ENCODE measurements at regions not wholly inside any gene's neighbourhood (a gene's known extent, or its start where the extent isn't known, plus 50 kb on each side); places are given as distances from the start of the nearest gene placed in this dataset.
"Not testable (repeated sequence)": the region's sequence is repeated elsewhere in the genome, so short reads cannot be mapped to it uniquely, and the experiment has no call there.

GRCh38 chr19:28575816-28576215 lies 637.1 kb downstream of the UQCRFS1 start:
- H3K27me3 Mint-ChIP-seq (ENCODE audit: unreplicated experiment), result peaks cover 8% of the 10 kb centered on the region
- no peaks in the 10 kb centered on the region for H3K36me3 Mint-ChIP-seq (ENCODE audit: insufficient read depth, unreplicated experiment)
- no peak overlapping the region for H3K27ac Mint-ChIP-seq (ENCODE audit: unreplicated experiment)
- CTCF ChIA-PET, result no interaction called here
- DNase-seq, result no peak
- no peak overlapping the region for H3K4me3 Mint-ChIP-seq (ENCODE audit: low read depth, unreplicated experiment)
- BruUV-seq (replicated peaks), result no TSS peak
- TF ChIP-seq, protein P1, sequence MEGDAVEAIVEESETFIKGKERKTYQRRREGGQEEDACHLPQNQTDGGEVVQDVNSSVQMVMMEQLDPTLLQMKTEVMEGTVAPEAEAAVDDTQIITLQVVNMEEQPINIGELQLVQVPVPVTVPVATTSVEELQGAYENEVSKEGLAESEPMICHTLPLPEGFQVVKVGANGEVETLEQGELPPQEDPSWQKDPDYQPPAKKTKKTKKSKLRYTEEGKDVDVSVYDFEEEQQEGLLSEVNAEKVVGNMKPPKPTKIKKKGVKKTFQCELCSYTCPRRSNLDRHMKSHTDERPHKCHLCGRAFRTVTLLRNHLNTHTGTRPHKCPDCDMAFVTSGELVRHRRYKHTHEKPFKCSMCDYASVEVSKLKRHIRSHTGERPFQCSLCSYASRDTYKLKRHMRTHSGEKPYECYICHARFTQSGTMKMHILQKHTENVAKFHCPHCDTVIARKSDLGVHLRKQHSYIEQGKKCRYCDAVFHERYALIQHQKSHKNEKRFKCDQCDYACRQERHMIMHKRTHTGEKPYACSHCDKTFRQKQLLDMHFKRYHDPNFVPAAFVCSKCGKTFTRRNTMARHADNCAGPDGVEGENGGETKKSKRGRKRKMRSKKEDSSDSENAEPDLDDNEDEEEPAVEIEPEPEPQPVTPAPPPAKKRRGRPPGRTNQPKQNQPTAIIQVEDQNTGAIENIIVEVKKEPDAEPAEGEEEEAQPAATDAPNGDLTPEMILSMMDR (IDR thresholded peaks at IDR 0.05; ENCODE audit: unreplicated experiment), result no peak
- intact Hi-C loops (cut with micrococcal nuclease; ENCODE audit: unreplicated experiment), result no loop called here
- peaks cover 4% of the 10 kb centered on the region for H3K9me3 Mint-ChIP-seq (ENCODE audit: low read depth, unreplicated experiment)
- no peaks in the 10 kb centered on the region for H3K4me1 Mint-ChIP-seq (ENCODE audit: low read depth, unreplicated experiment)

DNA sequence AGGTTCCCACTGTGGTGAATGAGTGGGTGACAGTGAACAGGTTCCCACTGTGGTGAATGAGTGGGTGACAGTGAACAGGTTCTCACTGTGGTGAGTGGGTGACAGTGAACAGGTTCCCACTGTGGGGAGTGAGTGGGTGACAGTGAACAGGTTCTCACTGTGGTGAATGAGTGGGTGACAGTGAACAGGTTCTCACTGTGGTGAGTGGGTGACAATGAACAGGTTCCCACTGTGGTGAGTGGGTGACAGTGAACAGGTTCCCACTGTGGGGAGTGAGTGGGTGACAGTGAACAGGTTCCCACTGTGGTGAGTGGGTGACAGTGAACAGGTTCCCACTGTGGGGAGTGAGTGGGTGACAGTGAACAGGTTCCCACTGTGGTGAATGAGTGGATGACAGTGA lies 637.6 kb downstream of the UQCRFS1 start:
- H3K9me3 Mint-ChIP-seq (ENCODE audit: low read depth, unreplicated experiment); H3K4me1 Mint-ChIP-seq (ENCODE audit: low read depth, unreplicated experiment); CTCF ChIA-PET; H3K27me3 Mint-ChIP-seq (ENCODE audit: unreplicated experiment); H3K4me3 Mint-ChIP-seq (ENCODE audit: low read depth, unreplicated experiment); BruUV-seq (replicated peaks); H3K36me3 Mint-ChIP-seq (ENCODE audit: insufficient read depth, unreplicated experiment); DNase-seq; H3K27ac Mint-ChIP-seq (ENCODE audit: unreplicated experiment); intact Hi-C loops (cut with micrococcal nuclease; ENCODE audit: unreplicated experiment): not testable (repeated sequence)

- Mint-ChIP-seq H3K9me3 (ENCODE audit: low read depth, unreplicated experiment) (peaks cover 7% of the 10 kb centered on the region), H3K27me3 (ENCODE audit: unreplicated experiment) (peaks cover 8% of the 10 kb centered on the region), H3K27ac (ENCODE audit: unreplicated experiment) (no peak overlapping the region), H3K4me3 (ENCODE audit: low read depth, unreplicated experiment) (no peak overlapping the region), H3K36me3 (ENCODE audit: insufficient read depth, unreplicated experiment) (no peaks in the 10 kb centered on the region), H3K4me1 (ENCODE audit: low read depth, unreplicated experiment) (no peaks in the 10 kb centered on the region)
- DNase-seq, result no peak
- BruUV-seq (replicated peaks), result no TSS peak
- TF ChIP-seq, protein P1 (IDR thresholded peaks at IDR 0.05; ENCODE audit: unreplicated experiment), result no peak
- CTCF ChIA-PET, result no interaction called here
- intact Hi-C loops (cut with micrococcal nuclease; ENCODE audit: unreplicated experiment), result no loop called here
Observed at GRCh38 chr19:28574212-28574611, 638.7 kb downstream of the UQCRFS1 start.

DNA sequence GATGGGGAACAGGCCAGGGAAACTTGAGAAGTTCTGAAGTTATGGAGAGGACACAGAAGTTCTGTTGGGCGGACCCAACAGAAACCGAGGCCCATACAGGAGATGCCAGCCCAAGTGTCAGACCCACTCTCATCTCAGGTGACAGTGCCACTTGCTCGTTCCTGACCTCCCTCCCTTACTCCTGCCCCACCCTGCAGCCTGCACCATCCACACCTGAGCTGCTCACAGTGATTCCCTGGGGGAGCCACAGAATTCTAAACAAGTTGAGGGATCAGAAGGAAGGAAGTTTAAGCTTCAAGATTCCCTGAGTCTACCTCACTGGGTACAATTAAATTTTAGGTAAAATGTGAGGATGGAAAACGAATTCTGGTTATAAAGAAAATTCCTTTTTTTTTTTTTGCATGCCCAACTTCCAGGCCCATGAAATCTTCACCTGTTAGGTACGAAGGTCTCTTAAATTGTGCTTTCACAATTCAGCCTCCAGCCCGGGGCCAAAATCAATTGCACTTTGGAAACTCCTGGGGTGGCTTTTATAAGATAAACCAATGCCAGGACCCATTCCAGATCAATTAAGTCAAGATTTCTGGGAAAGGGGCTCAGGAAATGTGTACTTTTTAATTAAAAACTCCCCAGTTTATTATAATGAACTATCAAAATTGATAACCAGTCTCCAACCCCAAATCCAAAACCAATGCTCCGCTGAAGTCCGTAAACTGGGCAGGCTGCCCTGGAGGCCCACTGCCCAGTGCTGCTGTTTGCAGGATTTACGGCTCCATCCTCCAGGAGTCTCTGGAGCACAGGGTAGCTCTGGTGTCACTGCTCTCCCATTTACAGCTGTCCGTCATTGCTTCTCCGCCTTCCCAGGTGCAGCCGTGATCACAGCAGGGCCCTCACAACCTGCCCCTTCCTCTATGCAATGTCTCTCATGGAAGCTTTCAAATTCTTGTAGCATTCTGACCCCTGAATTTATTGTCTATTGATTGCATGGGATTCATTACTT lies 643.5 kb downstream of the UQCRFS1 start:
- DNase-seq, result no peak
- no TSS peak for BruUV-seq (replicated peaks)
- no peak overlapping the region for H3K4me3 Mint-ChIP-seq (ENCODE audit: low read depth, unreplicated experiment)
- TF ChIP-seq, protein P1 (IDR thresholded peaks at IDR 0.05; ENCODE audit: unreplicated experiment), result no peak
- no peaks in the 10 kb centered on the region for H3K4me1 Mint-ChIP-seq (ENCODE audit: low read depth, unreplicated experiment)
- peaks cover 10% of the 10 kb centered on the region for H3K27me3 Mint-ChIP-seq (ENCODE audit: unreplicated experiment)
- intact Hi-C loops (cut with micrococcal nuclease; ENCODE audit: unreplicated experiment), result no loop called here
- H3K36me3 Mint-ChIP-seq (ENCODE audit: insufficient read depth, unreplicated experiment), result no peaks in the 10 kb centered on the region
- CTCF ChIA-PET, result no interaction called here
- peaks cover 4% of the 10 kb centered on the region for H3K9me3 Mint-ChIP-seq (ENCODE audit: low read depth, unreplicated experiment)
- H3K27ac Mint-ChIP-seq (ENCODE audit: unreplicated experiment), result no peak overlapping the region

DNA sequence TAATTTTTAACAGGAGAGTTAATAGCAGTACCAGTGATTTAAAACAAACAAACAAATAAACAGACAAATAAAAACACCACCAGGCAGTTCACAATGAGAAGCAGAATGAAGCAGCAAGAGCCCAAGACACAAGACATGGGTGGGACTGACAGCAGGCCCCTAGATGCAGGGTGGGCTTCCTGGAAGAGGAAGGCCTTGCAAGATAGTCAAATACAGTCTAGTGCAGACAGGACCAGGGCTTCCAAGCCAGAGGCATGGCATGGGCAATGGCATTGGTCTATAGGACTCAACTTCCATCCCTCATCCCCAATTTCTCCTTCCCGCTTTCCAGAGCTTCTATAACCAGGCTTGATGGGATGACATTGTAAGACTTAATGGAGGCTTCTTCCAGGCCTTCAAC lies 645.1 kb downstream of the UQCRFS1 start:
- BruUV-seq (replicated peaks), result no TSS peak
- intact Hi-C loops (cut with micrococcal nuclease; ENCODE audit: unreplicated experiment), result no loop called here
- CTCF ChIA-PET, result no interaction called here
- TF ChIP-seq, protein P1 (IDR thresholded peaks at IDR 0.05; ENCODE audit: unreplicated experiment), result no peak
- Mint-ChIP-seq H3K27me3 (ENCODE audit: unreplicated experiment) (peaks cover 22% of the 10 kb centered on the region), H3K4me1 (ENCODE audit: low read depth, unreplicated experiment) (no peaks in the 10 kb centered on the region), H3K4me3 (ENCODE audit: low read depth, unreplicated experiment) (no peak overlapping the region), H3K9me3 (ENCODE audit: low read depth, unreplicated experiment) (peaks cover 3% of the 10 kb centered on the region), H3K36me3 (ENCODE audit: insufficient read depth, unreplicated experiment) (no peaks in the 10 kb centered on the region), H3K27ac (ENCODE audit: unreplicated experiment) (no peak overlapping the region)
- DNase-seq, result no peak

All from Calu3 (cell line).